Endothelial cell (in vitro differentiated cells): ENCODE measurements at regions not wholly inside any gene's neighbourhood (a gene's known extent, or its start where the extent isn't known, plus 50 kb on each side); places are given as distances from the start of the nearest gene placed in this dataset.

Experiments
- DNase-seq: peaks from one replicate; pipeline ENCODE4 v3.0.0; 2021; ENCODE audit warnings: low spot score
- H3K27ac Mint-ChIP-seq: one replicate; pipeline ENCODE4 v1.8.0; 2021; ENCODE audit warnings: mixed read lengths, inconsistent platforms; ENCODE audit not compliant: unreplicated experiment
- H3K27me3 Mint-ChIP-seq: one replicate; pipeline ENCODE4 v1.8.0; 2021; ENCODE audit warnings: mild to moderate bottlenecking, moderate library complexity, mixed read lengths, inconsistent platforms; ENCODE audit not compliant: unreplicated experiment
- H3K36me3 Mint-ChIP-seq: one replicate; pipeline ENCODE4 v1.8.0; 2021; ENCODE audit warnings: mild to moderate bottlenecking, low read depth, mixed read lengths, inconsistent platforms; ENCODE audit not compliant: unreplicated experiment
- H3K4me1 Mint-ChIP-seq: one replicate; pipeline ENCODE4 v1.8.0; 2021; ENCODE audit warnings: mild to moderate bottlenecking, mixed read lengths, inconsistent platforms; ENCODE audit not compliant: unreplicated experiment
- H3K4me3 Mint-ChIP-seq: one replicate; pipeline ENCODE4 v1.8.0; 2021; ENCODE audit warnings: mild to moderate bottlenecking, mixed read lengths, inconsistent platforms; ENCODE audit not compliant: unreplicated experiment
- H3K9me3 Mint-ChIP-seq: one replicate; pipeline ENCODE4 v1.8.0; 2021; ENCODE audit warnings: mixed read lengths, inconsistent platforms; ENCODE audit not compliant: unreplicated experiment
- TF ChIP-seq, protein P1 (sequence below): fragments of 200-600 bp; sonication (generic); IDR thresholded peaks from one replicate; pipeline ENCODE4 v1.5.0; 2021; ENCODE audit warnings: antibody characterized with exemption; ENCODE audit not compliant: unreplicated experiment

GRCh38 chr7:122212754-122213153, 68.7 kb upstream of the AASS start:
- no peak overlapping the region for H3K27ac Mint-ChIP-seq
- H3K9me3 Mint-ChIP-seq, result peaks cover under 1% of the 10 kb centered on the region
- peaks cover 11% of the 10 kb centered on the region for H3K4me1 Mint-ChIP-seq

DNA sequence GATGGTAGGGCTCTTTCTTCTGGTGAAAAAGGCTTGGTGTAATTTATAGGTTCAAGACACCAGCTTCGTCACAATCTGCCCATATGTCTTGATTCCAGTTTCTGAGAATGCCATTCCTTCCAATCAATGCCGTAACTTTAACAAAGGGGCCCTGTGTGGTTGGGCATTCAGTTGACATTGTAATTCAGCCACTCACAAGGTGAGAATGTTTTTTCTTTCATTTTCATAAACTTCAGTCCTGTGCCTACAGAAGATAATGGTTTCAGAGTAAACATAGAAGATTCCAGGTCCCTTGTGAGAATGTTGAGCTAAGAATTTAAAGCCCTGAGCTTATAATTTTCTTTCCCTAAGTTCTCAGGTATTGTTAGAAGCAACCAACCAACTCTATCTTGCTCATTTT, 67.3 kb upstream of the AASS start:
- no peak for DNase-seq
- Mint-ChIP-seq H3K27me3 (no peaks in the 10 kb centered on the region), H3K4me3 (no peak overlapping the region), H3K4me1 (peaks cover 11% of the 10 kb centered on the region), H3K27ac (no peak overlapping the region), H3K9me3 (peaks cover 5% of the 10 kb centered on the region), H3K36me3 (peaks cover 9% of the 10 kb centered on the region)
- TF ChIP-seq, protein P1, sequence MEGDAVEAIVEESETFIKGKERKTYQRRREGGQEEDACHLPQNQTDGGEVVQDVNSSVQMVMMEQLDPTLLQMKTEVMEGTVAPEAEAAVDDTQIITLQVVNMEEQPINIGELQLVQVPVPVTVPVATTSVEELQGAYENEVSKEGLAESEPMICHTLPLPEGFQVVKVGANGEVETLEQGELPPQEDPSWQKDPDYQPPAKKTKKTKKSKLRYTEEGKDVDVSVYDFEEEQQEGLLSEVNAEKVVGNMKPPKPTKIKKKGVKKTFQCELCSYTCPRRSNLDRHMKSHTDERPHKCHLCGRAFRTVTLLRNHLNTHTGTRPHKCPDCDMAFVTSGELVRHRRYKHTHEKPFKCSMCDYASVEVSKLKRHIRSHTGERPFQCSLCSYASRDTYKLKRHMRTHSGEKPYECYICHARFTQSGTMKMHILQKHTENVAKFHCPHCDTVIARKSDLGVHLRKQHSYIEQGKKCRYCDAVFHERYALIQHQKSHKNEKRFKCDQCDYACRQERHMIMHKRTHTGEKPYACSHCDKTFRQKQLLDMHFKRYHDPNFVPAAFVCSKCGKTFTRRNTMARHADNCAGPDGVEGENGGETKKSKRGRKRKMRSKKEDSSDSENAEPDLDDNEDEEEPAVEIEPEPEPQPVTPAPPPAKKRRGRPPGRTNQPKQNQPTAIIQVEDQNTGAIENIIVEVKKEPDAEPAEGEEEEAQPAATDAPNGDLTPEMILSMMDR, result no peak

More at GRCh38 chr7:122212754-122213153, 68.7 kb upstream of the AASS start:
- Mint-ChIP-seq H3K4me3 (no peak overlapping the region), H3K36me3 (peaks cover under 1% of the 10 kb centered on the region), H3K27me3 (no peaks in the 10 kb centered on the region)
- TF ChIP-seq, protein P1, result no peak
- DNase-seq, result no peak

- Mint-ChIP-seq H3K9me3 (peaks cover 13% of the 10 kb centered on the region), H3K4me3 (no peak overlapping the region), H3K36me3 (peaks cover 14% of the 10 kb centered on the region), H3K27me3 (no peaks in the 10 kb centered on the region), H3K27ac (no peak overlapping the region), H3K4me1 (no peaks in the 10 kb centered on the region)
- no peak for DNase-seq
- TF ChIP-seq, protein P1, result no peak
These were observed 62.9 kb upstream of the AASS start for GRCh38 chr7:122206985-122207384.

GRCh38 chr7:122203814-122204213, 59.8 kb upstream of the AASS start:
- Mint-ChIP-seq H3K9me3 (peaks cover 13% of the 10 kb centered on the region), H3K27me3 (no peaks in the 10 kb centered on the region), H3K27ac (no peak overlapping the region), H3K4me1 (no peaks in the 10 kb centered on the region), H3K36me3 (peaks cover 14% of the 10 kb centered on the region), H3K4me3 (no peak overlapping the region)
- TF ChIP-seq, protein P1, result no peak
- DNase-seq, result no peak

GRCh38 chr7:122200888-122201287, 56.8 kb upstream of the AASS start:
- H3K4me3 Mint-ChIP-seq, result no peak overlapping the region
- H3K4me1 Mint-ChIP-seq, result no peaks in the 10 kb centered on the region
- TF ChIP-seq, protein P1, result no peak
- DNase-seq, result no peak
- H3K9me3 Mint-ChIP-seq, result peaks cover 8% of the 10 kb centered on the region
- H3K27me3 Mint-ChIP-seq, result no peaks in the 10 kb centered on the region
- H3K27ac Mint-ChIP-seq, result no peak overlapping the region
- H3K36me3 Mint-ChIP-seq, result peaks cover 4% of the 10 kb centered on the region
